ENCODE measurements at regions not wholly inside any gene's neighbourhood (a gene's known extent, or its start where the extent isn't known, plus 50 kb on each side); places are given as distances from the start of the nearest gene placed in this dataset.

DNA sequence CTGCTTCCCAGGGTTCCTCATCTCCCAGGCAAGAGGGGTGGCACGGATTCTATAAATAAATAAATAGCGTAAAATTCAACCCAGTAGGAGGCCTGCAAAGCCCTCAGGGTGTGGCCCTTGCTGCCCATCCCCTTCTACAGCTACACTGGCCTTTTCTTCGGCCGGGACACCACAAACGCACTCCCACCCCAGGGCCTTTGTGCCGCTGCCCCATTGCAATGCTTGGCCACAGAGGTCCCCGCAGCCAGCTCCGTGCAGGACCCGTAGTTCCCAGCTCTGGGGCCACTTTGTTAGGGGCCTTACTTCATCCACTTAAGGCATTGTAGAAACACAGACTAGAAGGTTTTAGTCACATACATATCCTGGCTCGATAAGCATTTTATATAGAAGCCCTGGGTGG, 151.2 kb downstream of the ERMARD start:
- no peak for ATAC-seq (ENCODE audit: low FRiP score)
- Histone ChIP-seq H3K9me3 (ENCODE audit: control insufficient read depth, low read length) (no peaks in the 10 kb centered on the region), H3K27ac (ENCODE audit: low read depth in 1 of 2, low read length in 2 of 2) (no peak overlapping the region), H3K27me3 (ENCODE audit: control insufficient read depth in 1 of 2, insufficient read depth in 2 of 2, low read length in 1 of 2) (no peaks in the 10 kb centered on the region), H3K4me1 (ENCODE audit: control insufficient read depth in 1 of 2, insufficient read depth in 2 of 2, low read length in 2 of 2) (no peaks in the 10 kb centered on the region), H3K36me3 (ENCODE audit: control insufficient read depth in 1 of 2, insufficient read depth in 2 of 2, low read length in 1 of 2) (no peaks in the 10 kb centered on the region), H3K4me3 (ENCODE audit: low read length in 2 of 2) (no peak overlapping the region)
- intact Hi-C loops (cut with DNase I) = no loop called here
- DNase-seq = no peak
- WGBS, 2 donors = 96 to 97% methylated on average over 10 of the region's 10 CpGs

DNA sequence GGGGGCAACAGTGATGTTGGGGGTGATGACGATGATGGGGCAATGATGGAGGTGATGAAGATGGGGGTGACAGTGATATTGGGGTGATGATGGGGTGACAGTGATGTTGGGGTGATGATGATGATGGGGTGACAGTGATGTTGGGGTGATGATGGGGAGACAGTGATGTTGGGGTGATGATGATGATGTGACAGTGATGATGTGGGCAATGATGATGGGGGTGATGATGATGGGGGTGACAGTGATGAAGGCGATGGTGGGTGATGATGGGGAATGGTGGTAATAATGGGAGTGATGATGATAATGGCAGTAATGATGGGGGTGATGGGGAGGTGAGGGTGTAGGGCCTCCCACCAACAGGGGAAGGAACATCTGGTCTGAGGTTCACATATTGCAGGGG, 150.6 kb downstream of the ERMARD start:
- ATAC-seq (ENCODE audit: low FRiP score) (no peak), DNase-seq (no peak)
- H3K4me3 ChIP-seq (ENCODE audit: low read length in 2 of 2) = no peak overlapping the region
- no peak overlapping the region for H3K27ac ChIP-seq (ENCODE audit: low read depth in 1 of 2, low read length in 2 of 2)
- no peaks in the 10 kb centered on the region for H3K9me3 ChIP-seq (ENCODE audit: control insufficient read depth, low read length)
- no peaks in the 10 kb centered on the region for H3K4me1 ChIP-seq (ENCODE audit: control insufficient read depth in 1 of 2, insufficient read depth in 2 of 2, low read length in 2 of 2)
- WGBS, 2 donors = 97 to 100% methylated on average over 2 of the region's 2 CpGs
- intact Hi-C loops (cut with DNase I) = no loop called here
- no peaks in the 10 kb centered on the region for H3K27me3 ChIP-seq (ENCODE audit: control insufficient read depth in 1 of 2, insufficient read depth in 2 of 2, low read length in 1 of 2)
- H3K36me3 ChIP-seq (ENCODE audit: control insufficient read depth in 1 of 2, insufficient read depth in 2 of 2, low read length in 1 of 2) = no peaks in the 10 kb centered on the region

DNA sequence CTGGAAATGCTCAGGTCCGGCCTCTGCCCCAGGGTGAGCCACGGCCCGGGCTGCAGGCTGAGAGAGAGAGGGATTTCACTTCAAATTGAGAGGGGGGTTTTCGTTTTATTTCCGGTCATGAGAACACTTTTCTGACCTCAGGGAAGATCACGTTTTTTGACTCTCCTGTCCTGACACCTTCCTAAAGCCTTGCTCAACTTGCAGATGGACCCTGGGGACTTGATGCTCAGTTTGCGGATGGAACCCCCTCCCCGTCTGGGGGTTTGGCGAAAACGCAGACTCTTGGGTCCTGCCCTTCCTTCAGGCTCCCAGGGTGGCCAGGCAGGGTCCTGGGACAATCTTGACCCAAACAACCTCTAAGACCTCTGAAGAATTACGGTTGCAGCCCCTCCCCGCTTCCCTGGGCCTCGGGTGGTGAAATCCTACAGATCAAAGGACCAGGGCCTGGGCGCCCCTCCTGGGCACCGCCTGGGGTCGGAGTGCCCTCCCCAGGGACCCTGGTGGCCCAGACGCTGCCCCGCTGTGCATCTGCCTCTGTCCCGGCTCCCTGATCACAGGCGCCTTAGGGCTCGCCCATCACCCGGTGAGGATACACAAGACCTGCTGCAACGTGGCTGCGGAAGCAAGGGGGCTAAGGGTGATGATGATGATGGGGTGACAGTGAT, 148.2 kb downstream of the ERMARD start:
- no peaks in the 10 kb centered on the region for H3K36me3 ChIP-seq (ENCODE audit: control insufficient read depth in 1 of 2, insufficient read depth in 2 of 2, low read length in 1 of 2)
- intact Hi-C loops (cut with DNase I) = no loop called here
- WGBS, 2 donors = 64 to 65% methylated on average over 24 of the region's 24 CpGs
- H3K27ac ChIP-seq (ENCODE audit: low read depth in 1 of 2, low read length in 2 of 2) = no peak overlapping the region
- H3K4me1 ChIP-seq (ENCODE audit: control insufficient read depth in 1 of 2, insufficient read depth in 2 of 2, low read length in 2 of 2) = no peaks in the 10 kb centered on the region
- no peak for DNase-seq
- no peak for ATAC-seq (ENCODE audit: low FRiP score)
- H3K4me3 ChIP-seq (ENCODE audit: low read length in 2 of 2) = no peak overlapping the region
- H3K27me3 ChIP-seq (ENCODE audit: control insufficient read depth in 1 of 2, insufficient read depth in 2 of 2, low read length in 1 of 2) = no peaks in the 10 kb centered on the region
- H3K9me3 ChIP-seq (ENCODE audit: control insufficient read depth, low read length) = no peaks in the 10 kb centered on the region

DNA sequence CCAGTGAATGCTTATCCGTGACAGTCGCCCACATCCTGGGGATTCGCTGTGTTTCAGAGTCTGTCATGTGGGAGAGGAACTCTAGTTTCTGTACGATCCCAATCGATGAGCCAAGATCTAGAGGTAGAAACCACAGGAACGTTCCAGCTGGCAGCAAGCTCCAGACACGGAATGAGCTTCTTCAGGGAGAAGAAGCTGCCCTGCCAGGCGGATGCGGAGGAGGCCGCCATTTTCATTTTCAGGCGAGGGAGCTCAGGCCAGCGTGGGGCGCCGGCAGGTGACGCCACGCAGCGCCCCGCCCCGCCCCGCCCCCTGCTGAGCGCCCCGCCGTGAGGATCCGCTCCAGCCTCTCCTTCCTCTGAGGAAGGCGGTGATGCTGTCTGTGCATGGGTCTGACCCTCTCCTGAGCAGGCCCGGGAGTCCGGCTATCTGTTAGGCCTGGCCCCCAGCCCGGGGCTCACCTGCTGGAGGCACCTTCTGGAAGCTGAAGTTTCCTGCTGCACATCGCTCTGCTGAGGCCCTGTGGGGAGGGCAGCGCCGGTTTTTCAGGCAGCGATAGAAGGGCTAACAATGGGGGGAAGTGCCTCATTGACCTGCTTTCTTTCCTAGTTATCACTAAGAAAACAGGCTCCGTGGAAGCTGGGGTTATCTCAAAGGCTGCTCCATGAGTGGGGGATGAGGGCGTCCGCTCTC, 147.5 kb downstream of the ERMARD start:
- ATAC-seq (ENCODE audit: low FRiP score) (peak; percentile 41), DNase-seq (peak in 1 of 2 donors; percentile 9)
- H3K9me3 ChIP-seq (ENCODE audit: control insufficient read depth, low read length) = no peaks in the 10 kb centered on the region
- 81 to 82% methylated on average over 32 to 35 of the region's 35 CpGs for WGBS, 2 donors
- H3K4me3 ChIP-seq (ENCODE audit: low read length in 2 of 2) = no peak overlapping the region
- intact Hi-C loops (cut with DNase I) = no loop called here
- H3K27me3 ChIP-seq (ENCODE audit: control insufficient read depth in 1 of 2, insufficient read depth in 2 of 2, low read length in 1 of 2) = no peaks in the 10 kb centered on the region
- H3K4me1 ChIP-seq (ENCODE audit: control insufficient read depth in 1 of 2, insufficient read depth in 2 of 2, low read length in 2 of 2) = no peaks in the 10 kb centered on the region
- no peaks in the 10 kb centered on the region for H3K36me3 ChIP-seq (ENCODE audit: control insufficient read depth in 1 of 2, insufficient read depth in 2 of 2, low read length in 1 of 2)
- no peak overlapping the region for H3K27ac ChIP-seq (ENCODE audit: low read depth in 1 of 2, low read length in 2 of 2)

DNA sequence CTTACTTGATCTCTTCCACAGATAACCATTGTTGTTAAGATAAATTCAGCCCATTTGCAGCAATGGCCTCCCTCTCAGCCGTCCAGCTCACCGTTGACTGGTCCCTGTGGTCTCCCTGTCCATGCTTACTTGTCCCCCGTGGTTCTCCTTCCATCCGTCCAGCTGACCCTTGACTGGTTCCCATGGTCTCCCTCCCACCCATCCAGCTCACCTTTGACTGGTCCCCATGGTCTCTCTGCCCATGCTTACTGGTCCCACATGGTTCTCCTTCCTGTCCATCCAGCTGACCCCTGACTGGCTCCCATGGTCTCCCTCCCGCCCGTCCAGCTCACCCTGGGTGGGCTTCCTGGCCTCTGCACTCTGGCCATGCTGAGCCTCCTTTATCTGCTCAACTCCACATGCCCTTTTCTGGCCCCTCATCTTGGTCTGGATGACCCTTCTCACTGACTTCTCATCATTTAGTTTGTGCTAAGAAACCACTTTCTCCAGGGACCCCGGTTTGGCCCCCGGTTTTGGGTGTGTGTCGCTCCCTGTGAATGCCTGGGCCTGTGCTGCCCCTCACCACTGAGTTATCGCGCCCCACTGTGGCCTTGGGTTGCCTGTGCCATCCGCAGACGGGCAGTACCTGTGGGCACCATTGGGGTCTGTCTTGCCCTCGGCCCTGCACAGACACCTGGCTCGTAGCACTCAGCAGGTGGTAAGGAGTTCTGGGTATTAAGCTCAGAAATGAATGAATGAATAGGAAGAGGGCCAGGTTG, 146.4 kb downstream of the ERMARD start:
- peak; percentile 43 for ATAC-seq (ENCODE audit: low FRiP score)
- no peaks in the 10 kb centered on the region for H3K9me3 ChIP-seq (ENCODE audit: control insufficient read depth, low read length)
- no peak for DNase-seq
- H3K36me3 ChIP-seq (ENCODE audit: control insufficient read depth in 1 of 2, insufficient read depth in 2 of 2, low read length in 1 of 2) = no peaks in the 10 kb centered on the region
- intact Hi-C loops (cut with DNase I) = no loop called here
- no peak overlapping the region for H3K27ac ChIP-seq (ENCODE audit: low read depth in 1 of 2, low read length in 2 of 2)
- H3K4me1 ChIP-seq (ENCODE audit: control insufficient read depth in 1 of 2, insufficient read depth in 2 of 2, low read length in 2 of 2) = no peaks in the 10 kb centered on the region
- no peak overlapping the region for H3K4me3 ChIP-seq (ENCODE audit: low read length in 2 of 2)
- H3K27me3 ChIP-seq (ENCODE audit: control insufficient read depth in 1 of 2, insufficient read depth in 2 of 2, low read length in 1 of 2) = no peaks in the 10 kb centered on the region
- WGBS, 2 donors = 93 to 94% methylated on average over 15 of the region's 15 CpGs

DNA sequence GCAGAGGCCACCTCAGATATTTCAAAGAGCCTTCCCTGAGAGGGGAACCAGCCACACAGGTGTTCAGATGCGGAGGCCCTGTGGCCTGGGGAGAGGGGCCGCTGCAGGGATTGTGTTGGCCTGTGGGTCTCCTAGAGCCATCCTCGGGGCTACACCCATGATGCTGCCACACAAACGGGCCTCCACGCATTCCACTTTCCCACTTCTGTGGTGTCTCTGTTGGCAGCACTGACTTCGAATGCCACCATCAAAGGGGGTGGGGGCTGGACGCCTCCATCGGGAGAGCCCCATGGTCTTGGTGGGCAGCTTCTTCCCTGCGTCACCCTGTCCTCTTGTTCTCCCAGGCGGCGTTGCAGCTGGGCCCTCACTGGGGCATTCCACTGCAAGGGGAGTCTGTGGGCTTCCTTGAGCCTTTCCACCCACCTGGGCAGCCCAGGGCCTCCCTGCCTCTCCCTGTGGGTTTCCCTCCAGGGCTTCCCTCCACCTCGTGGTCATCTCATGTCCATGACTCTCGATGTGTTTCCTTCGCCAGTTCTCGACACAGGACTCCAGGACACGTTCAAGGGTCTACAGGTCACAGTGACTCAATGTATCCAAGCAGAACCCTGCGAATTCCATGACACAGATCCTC, 145.5 kb downstream of the ERMARD start:
- 90 to 94% methylated on average over 17 of the region's 17 CpGs for WGBS, 2 donors
- DNase-seq (no peak), ATAC-seq (ENCODE audit: low FRiP score) (no peak)
- H3K4me3 ChIP-seq (ENCODE audit: low read length in 2 of 2) = no peak overlapping the region
- no peaks in the 10 kb centered on the region for H3K4me1 ChIP-seq (ENCODE audit: control insufficient read depth in 1 of 2, insufficient read depth in 2 of 2, low read length in 2 of 2)
- no peaks in the 10 kb centered on the region for H3K36me3 ChIP-seq (ENCODE audit: control insufficient read depth in 1 of 2, insufficient read depth in 2 of 2, low read length in 1 of 2)
- no peak overlapping the region for H3K27ac ChIP-seq (ENCODE audit: low read depth in 1 of 2, low read length in 2 of 2)
- H3K27me3 ChIP-seq (ENCODE audit: control insufficient read depth in 1 of 2, insufficient read depth in 2 of 2, low read length in 1 of 2) = no peaks in the 10 kb centered on the region
- intact Hi-C loops (cut with DNase I) = no loop called here
- no peaks in the 10 kb centered on the region for H3K9me3 ChIP-seq (ENCODE audit: control insufficient read depth, low read length)

DNA sequence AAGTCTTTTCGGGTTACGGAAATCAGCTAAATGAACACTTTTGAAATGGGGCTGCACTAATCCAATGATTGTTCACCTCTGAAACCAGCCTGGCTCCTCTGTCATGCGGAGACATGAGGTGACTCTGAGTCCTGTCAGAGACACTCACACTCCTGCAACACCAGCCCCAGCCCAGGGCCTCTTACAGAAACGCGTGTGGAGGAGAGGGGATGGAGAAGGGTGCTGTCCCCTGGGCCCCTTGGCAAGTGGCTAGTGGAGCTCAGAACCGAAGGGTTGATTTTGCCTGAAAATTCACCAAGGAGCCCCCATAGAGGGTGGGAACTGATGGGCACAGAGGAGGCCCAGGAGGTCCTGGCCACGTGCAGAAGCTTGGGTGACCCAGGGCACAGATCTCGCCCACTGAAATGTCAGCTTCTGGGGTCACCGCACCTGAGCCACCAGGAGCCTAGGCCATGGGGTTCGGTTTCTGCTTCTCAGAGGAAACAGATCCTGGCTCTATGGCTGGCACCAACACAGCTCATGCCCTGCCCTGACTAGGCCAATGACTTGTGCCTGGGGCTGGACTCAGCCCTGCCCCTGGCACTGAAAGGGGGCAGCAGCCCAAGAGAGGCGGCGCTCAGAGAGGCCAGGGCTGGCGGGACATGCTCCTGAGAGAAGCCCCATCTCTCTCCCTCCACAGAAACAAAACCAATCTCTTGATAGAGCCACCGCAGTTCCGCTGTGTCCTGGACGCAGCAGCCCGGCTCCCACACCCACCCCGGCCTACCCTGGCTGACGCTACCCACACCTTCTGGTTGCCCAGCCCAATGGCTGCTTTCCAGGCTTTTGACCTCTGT, 144.7 kb downstream of the ERMARD start:
- H3K4me1 ChIP-seq (ENCODE audit: control insufficient read depth in 1 of 2, insufficient read depth in 2 of 2, low read length in 2 of 2) = no peaks in the 10 kb centered on the region
- no peak overlapping the region for H3K27ac ChIP-seq (ENCODE audit: low read depth in 1 of 2, low read length in 2 of 2)
- H3K27me3 ChIP-seq (ENCODE audit: control insufficient read depth in 1 of 2, insufficient read depth in 2 of 2, low read length in 1 of 2) = no peaks in the 10 kb centered on the region
- H3K4me3 ChIP-seq (ENCODE audit: low read length in 2 of 2) = no peak overlapping the region
- no peaks in the 10 kb centered on the region for H3K9me3 ChIP-seq (ENCODE audit: control insufficient read depth, low read length)
- ATAC-seq (ENCODE audit: low FRiP score) = peak; percentile 47
- no peak for DNase-seq
- intact Hi-C loops (cut with DNase I) = no loop called here
- WGBS, 2 donors = 91 to 92% methylated on average over 19 of the region's 19 CpGs
- no peaks in the 10 kb centered on the region for H3K36me3 ChIP-seq (ENCODE audit: control insufficient read depth in 1 of 2, insufficient read depth in 2 of 2, low read length in 1 of 2)
